Heart left ventricle (tissue), 13 donors: ENCODE measurements at regions not wholly inside any gene's neighbourhood (a gene's known extent, or its start where the extent isn't known, plus 50 kb on each side); places are given as distances from the start of the nearest gene placed in this dataset.

Experiments used
- CTCF ChIP-seq, 12 donors: fragments of 200-600 bp; sonication (generic) in 4 of 12; IDR thresholded peaks; one replicate each; pipeline versions ENCODE4 v1.5.0 to v1.8.0; 2018 to 2022; ENCODE audit warnings: antibody characterized with exemption in 12 of 12, mild to moderate bottlenecking in 5 of 12
- POLR2A ChIP-seq, 2 donors: fragments of 450-650 bp; IDR thresholded peaks; one replicate each; pipeline ENCODE4 v1.6.1; 2017; ENCODE audit warnings: antibody characterized with exemption in 2 of 2, mild to moderate bottlenecking in 2 of 2, moderate library complexity in 2 of 2
- donor health status: ischemic (EF 13 %, LVEDD 7.1; RV severe dilation, severe dysfunction).
- donor health status: DM: no; HTN: yes; CAD: no.
- donor health status: DM: no; HTN: no; CAD: no.
- donor health status: ischemic (EF 25% LVEDD 6.9; RV normal size, moderate dysfunction).
- donor health status: ischemic (EF 25% LVEDD 5.7; RV mildly dilated, moderate dysfunction).
- donor health status: ischemic (EF 35%, LVEDD 5.7; RV mildly dilated, moderate dysfunction).
- donor health status: nonischemic (EF 11% LVEDD 7.7; RV severe dilation, severe dysfunction).
- donor health status: DM: yes; HTN: yes; CAD: no.
- donor health status: PGD.
- donor health status: ischemic (EF 29% LVEDD 5.4; RV normal size, mild dysfunction).
- donor health status: nonischemic (EF 23%, LVEDD 6.1; RV moderate dilation, normal function).

DNA sequence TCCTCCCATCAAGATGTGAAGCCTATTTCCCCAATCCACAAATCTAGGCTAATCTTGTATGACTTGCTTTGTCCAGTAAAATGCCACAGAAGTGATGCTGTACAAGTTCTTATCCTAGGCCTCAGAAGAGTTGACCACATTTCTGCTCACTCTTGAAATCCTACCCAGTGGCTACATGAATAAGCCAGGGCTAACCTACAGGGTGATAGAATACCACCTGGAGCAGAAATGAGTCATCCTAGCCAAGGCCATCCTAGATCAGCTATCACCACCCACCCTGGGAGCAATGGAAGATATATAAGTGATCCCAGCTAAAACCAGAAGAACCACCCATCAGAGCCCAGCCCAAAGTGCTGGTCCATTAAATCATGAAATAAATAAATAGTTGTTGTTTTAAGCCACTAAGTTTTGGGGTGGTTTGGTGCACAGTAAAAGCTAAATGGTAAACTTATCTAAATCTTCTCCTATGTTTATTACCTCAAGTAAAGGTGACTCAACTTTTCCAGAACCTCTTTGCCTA is 105.1 kb downstream of the RPS29 start:
- TF ChIP-seq POLR2A (IDR thresholded peaks at IDR 0.05), result no peak
- no peak for TF ChIP-seq CTCF (IDR thresholded peaks at IDR 0.05)
